Activated CD8-positive, alpha-beta T cell treated with anti-CD3 and anti-CD28 coated beads for 36 hours (primary cell): ENCODE measurements at regions not wholly inside any gene's neighbourhood (a gene's known extent, or its start where the extent isn't known, plus 50 kb on each side); places are given as distances from the start of the nearest gene placed in this dataset.
"Not testable (repeated sequence)": the region's sequence is repeated elsewhere in the genome, so short reads cannot be mapped to it uniquely, and the experiment has no call there.

Source experiments
- ATAC-seq: fragments of 200-7000 bp; cut with Tn5 transposase; one replicate; pipeline ENCODE4 v1.10.0; 2021; ENCODE audit warnings: mild to moderate bottlenecking, moderate library complexity
- CTCF ChIA-PET: fragments of 350-600 bp; sonication (Branson Sonifier 250); formaldehyde crosslinking; loops from one replicate; lab custom pipeline; 2021; ENCODE audit warnings: antibody characterized with exemption; lab: Charles Lee
- POLR2A ChIA-PET: fragments of 350-600 bp; sonication (Branson Sonifier 250); formaldehyde crosslinking; loops from one replicate; lab custom pipeline; 2021; ENCODE audit warnings: antibody characterized with exemption; lab: Charles Lee
- DNase-seq: peaks from one replicate; pipeline ENCODE4 v3.0.0-alpha.2; 2020
- H3K27ac Mint-ChIP-seq: one replicate; pipeline ENCODE4 v1.8.0; 2021; ENCODE audit warnings: mild to moderate bottlenecking, mixed read lengths
- H3K27me3 Mint-ChIP-seq: one replicate; pipeline ENCODE4 v1.8.0; 2021; ENCODE audit warnings: mixed read lengths
- H3K36me3 Mint-ChIP-seq: one replicate; pipeline ENCODE4 v1.8.0; 2021; ENCODE audit warnings: low read depth, mixed read lengths
- H3K4me1 Mint-ChIP-seq: one replicate; pipeline ENCODE4 v1.8.0; 2021; ENCODE audit warnings: low read depth, mixed read lengths
- H3K4me3 Mint-ChIP-seq: one replicate; pipeline ENCODE4 v1.8.0; 2021; ENCODE audit warnings: mild to moderate bottlenecking, moderate library complexity, mixed read lengths
- H3K9me3 Mint-ChIP-seq: one replicate; pipeline ENCODE4 v1.8.0; 2021; ENCODE audit warnings: mixed read lengths
- CTCF ChIP-seq: fragments of 200-600 bp; IDR thresholded peaks from one replicate; pipeline ENCODE4 v1.8.0; 2022; ENCODE audit warnings: antibody characterized with exemption, mild to moderate bottlenecking
- intact Hi-C: fragments of 100-400 bp; cut with micrococcal nuclease; formaldehyde crosslinking; loops from one replicate; pipeline ENCODE4 v1.10.0; 2022

GRCh38 chr4:10831727-10832408 lies 147.3 kb upstream of the CLNK start:
- intact Hi-C loops: no loop called here
- no peak overlapping the region for H3K27ac Mint-ChIP-seq
- no peak overlapping the region for H3K4me3 Mint-ChIP-seq
- no peaks in the 10 kb centered on the region for H3K36me3 Mint-ChIP-seq
- ATAC-seq (no peak), DNase-seq (no peak)
- H3K4me1 Mint-ChIP-seq: no peaks in the 10 kb centered on the region
- no peaks in the 10 kb centered on the region for H3K9me3 Mint-ChIP-seq
- POLR2A ChIA-PET: no interaction called here
- TF ChIP-seq CTCF: no peak
- CTCF ChIA-PET: no interaction called here
- H3K27me3 Mint-ChIP-seq: no peaks in the 10 kb centered on the region

GRCh38 chr4:10828918-10829538 lies 144.5 kb upstream of the CLNK start:
- POLR2A ChIA-PET, DNase-seq, H3K9me3 Mint-ChIP-seq, H3K36me3 Mint-ChIP-seq, CTCF ChIA-PET, ATAC-seq, H3K4me1 Mint-ChIP-seq, intact Hi-C loops, H3K27me3 Mint-ChIP-seq, H3K27ac Mint-ChIP-seq: not testable (repeated sequence)
- H3K4me3 Mint-ChIP-seq: peak overlapping the region; percentile 39

- intact Hi-C loops: no loop called here
- Mint-ChIP-seq H3K27ac (no peak overlapping the region), H3K4me3 (no peak overlapping the region), H3K9me3 (no peaks in the 10 kb centered on the region), H3K4me1 (no peaks in the 10 kb centered on the region), H3K27me3 (no peaks in the 10 kb centered on the region), H3K36me3 (no peaks in the 10 kb centered on the region)
- ATAC-seq (no peak), DNase-seq (no peak)
- ChIA-PET POLR2A (no interaction called here), CTCF (no interaction called here)
- no peak for TF ChIP-seq CTCF
These were observed 137.3 kb upstream of the CLNK start for GRCh38 chr4:10821826-10822225.

GRCh38 chr4:10816571-10816970 lies 132.0 kb upstream of the CLNK start:
- no peak overlapping the region for H3K27ac Mint-ChIP-seq
- intact Hi-C loops: no loop called here
- H3K27me3 Mint-ChIP-seq: no peaks in the 10 kb centered on the region
- DNase-seq: no peak
- H3K4me3 Mint-ChIP-seq: no peak overlapping the region
- ChIA-PET POLR2A (interaction anchor here (0.9 kb wide), 1 partner anchor 119 kb away, joined by 3 read pairs; no protein-coding TSS in a partner anchor), CTCF (no interaction called here)
- ATAC-seq: no peak
- H3K36me3 Mint-ChIP-seq: no peaks in the 10 kb centered on the region
- TF ChIP-seq CTCF: no peak
- no peaks in the 10 kb centered on the region for H3K9me3 Mint-ChIP-seq
- H3K4me1 Mint-ChIP-seq: no peaks in the 10 kb centered on the region

GRCh38 chr4:10811991-10812390 lies 127.4 kb upstream of the CLNK start:
- Mint-ChIP-seq H3K9me3 (no peaks in the 10 kb centered on the region), H3K4me1 (no peaks in the 10 kb centered on the region), H3K36me3 (no peaks in the 10 kb centered on the region), H3K27me3 (no peaks in the 10 kb centered on the region), H3K27ac (no peak overlapping the region), H3K4me3 (no peak overlapping the region)
- no peak for ATAC-seq
- no peak for TF ChIP-seq CTCF
- CTCF ChIA-PET: no interaction called here
- POLR2A ChIA-PET: no interaction called here
- intact Hi-C loops: no loop called here
- no peak for DNase-seq
